NCI-H345 treated with DMSO at 0.1 percent for 48 hours (cell line): ENCODE measurements at regions not wholly inside any gene's neighbourhood (a gene's known extent, or its start where the extent isn't known, plus 50 kb on each side); places are given as distances from the start of the nearest gene placed in this dataset.

Experiments used
- DNase-seq: peaks from one replicate; lab custom pipeline; 2025; ENCODE audit not compliant: unreplicated experiment; lab: John Stamatoyannopoulos, UW

- DNase-seq = no peak
Measured at GRCh38 chr16:85289760-85290625, 177.7 kb upstream of the CIBAR2 start.

GRCh38 chr16:85290626-85291301 is 178.5 kb upstream of the CIBAR2 start:
- no peak for DNase-seq

- DNase-seq = no peak
Measured at GRCh38 chr16:85291302-85292148, 179.3 kb upstream of the CIBAR2 start.

- no peak for DNase-seq
Measured at GRCh38 chr16:85293458-85293857, 181.2 kb upstream of the CIBAR2 start.

- DNase-seq = peak; percentile 23
Measured at GRCh38 chr16:85293904-85294642, 181.8 kb upstream of the CIBAR2 start.

GRCh38 chr16:85294810-85295508 is 182.7 kb upstream of the CIBAR2 start:
- DNase-seq = no peak

- DNase-seq = no peak
Measured at GRCh38 chr16:85296859-85297660, 184.8 kb upstream of the CIBAR2 start.

GRCh38 chr16:85297881-85298280 is 185.6 kb upstream of the CIBAR2 start:
- DNase-seq = no peak

GRCh38 chr16:85300406-85300968 is 188.2 kb upstream of the CIBAR2 start:
- DNase-seq = no peak

GRCh38 chr16:85301231-85301630 is 189.0 kb upstream of the CIBAR2 start:
- DNase-seq = no peak

- no peak for DNase-seq
Measured at GRCh38 chr16:85302018-85302847, 190.0 kb upstream of the CIBAR2 start.

- DNase-seq = no peak
Measured at GRCh38 chr16:85302848-85303353, 190.6 kb upstream of the CIBAR2 start.

- no peak for DNase-seq
Measured at GRCh38 chr16:85303354-85303883, 191.1 kb upstream of the CIBAR2 start.

- no peak for DNase-seq
Measured at GRCh38 chr16:85304337-85304736, 192.1 kb upstream of the CIBAR2 start.

- DNase-seq = no peak
Measured at GRCh38 chr16:85306071-85306792, 194.0 kb upstream of the CIBAR2 start.

- no peak for DNase-seq
Measured at GRCh38 chr16:85306793-85307551, 194.7 kb upstream of the CIBAR2 start.
